ENCODE measurements at regions not wholly inside any gene's neighbourhood (a gene's known extent, or its start where the extent isn't known, plus 50 kb on each side); places are given as distances from the start of the nearest gene placed in this dataset.
"Not testable (repeated sequence)": the region's sequence is repeated elsewhere in the genome, so short reads cannot be mapped to it uniquely, and the experiment has no call there.

DNA sequence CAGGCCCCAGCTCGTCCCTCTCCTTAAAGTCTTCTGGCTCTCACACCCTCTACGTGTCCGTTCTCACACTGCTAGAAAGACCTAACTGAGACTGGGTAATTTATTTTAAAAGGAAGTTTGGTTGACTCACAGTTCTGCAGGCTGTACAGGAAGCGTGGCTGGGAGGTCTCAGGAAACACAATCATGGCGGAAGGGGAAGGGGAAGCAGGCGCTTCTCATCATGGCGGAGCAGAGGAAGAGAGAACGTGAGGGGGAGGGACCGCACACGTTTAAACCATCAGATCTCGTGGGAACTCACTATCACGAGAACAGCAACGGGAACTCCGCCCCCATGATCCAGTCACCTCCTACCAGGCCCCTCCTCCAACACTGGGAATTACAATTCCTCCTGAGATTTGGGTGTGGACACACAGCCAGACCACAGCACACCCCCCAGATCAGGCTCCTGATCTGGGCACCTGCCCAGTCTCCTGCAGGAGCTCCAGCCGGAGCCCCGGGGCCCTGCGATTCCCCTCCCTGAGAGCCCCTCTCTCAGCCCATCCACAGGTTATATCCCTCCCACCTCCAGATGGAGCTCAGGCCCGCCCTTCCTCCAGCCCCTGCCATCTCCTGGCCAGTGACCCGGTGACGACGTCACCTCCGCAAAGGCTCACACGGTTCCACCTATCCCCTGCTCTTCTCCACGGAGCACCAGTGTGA lies 170.2 kb downstream of the BRD1 start:
- DNase-seq (ENCODE audit: low spot score) (no peak), FAIRE-seq (no peak), ATAC-seq (no peak)
- H3K27me3 ChIP-seq (ENCODE audit: control insufficient read depth in 1 of 2, insufficient read depth in 2 of 2, low read length in 2 of 2), result peaks cover 20 to 75% of the 10 kb centered on the region in 2 experiments
- H3K79me2 ChIP-seq (ENCODE audit: insufficient read depth, low read length), result no peaks in the 10 kb centered on the region
- H3K9me3 ChIP-seq (ENCODE audit: low read length), result no peaks in the 10 kb centered on the region
- TF ChIP-seq NR3C1 (CRISPR knock-in tag; IDR thresholded peaks at IDR 0.05), result no peak
- no peak for TF ChIP-seq WIZ (CRISPR knock-in tag; IDR thresholded peaks at IDR 0.05)
- no peak for TF ChIP-seq PPARG (CRISPR knock-in tag; conservative IDR thresholded peaks at IDR 0.05)
- TF ChIP-seq ZNF567 (CRISPR knock-in tag; IDR thresholded peaks at IDR 0.05; ENCODE audit: borderline replicate concordance), result no peak
- TF ChIP-seq, protein P1, sequence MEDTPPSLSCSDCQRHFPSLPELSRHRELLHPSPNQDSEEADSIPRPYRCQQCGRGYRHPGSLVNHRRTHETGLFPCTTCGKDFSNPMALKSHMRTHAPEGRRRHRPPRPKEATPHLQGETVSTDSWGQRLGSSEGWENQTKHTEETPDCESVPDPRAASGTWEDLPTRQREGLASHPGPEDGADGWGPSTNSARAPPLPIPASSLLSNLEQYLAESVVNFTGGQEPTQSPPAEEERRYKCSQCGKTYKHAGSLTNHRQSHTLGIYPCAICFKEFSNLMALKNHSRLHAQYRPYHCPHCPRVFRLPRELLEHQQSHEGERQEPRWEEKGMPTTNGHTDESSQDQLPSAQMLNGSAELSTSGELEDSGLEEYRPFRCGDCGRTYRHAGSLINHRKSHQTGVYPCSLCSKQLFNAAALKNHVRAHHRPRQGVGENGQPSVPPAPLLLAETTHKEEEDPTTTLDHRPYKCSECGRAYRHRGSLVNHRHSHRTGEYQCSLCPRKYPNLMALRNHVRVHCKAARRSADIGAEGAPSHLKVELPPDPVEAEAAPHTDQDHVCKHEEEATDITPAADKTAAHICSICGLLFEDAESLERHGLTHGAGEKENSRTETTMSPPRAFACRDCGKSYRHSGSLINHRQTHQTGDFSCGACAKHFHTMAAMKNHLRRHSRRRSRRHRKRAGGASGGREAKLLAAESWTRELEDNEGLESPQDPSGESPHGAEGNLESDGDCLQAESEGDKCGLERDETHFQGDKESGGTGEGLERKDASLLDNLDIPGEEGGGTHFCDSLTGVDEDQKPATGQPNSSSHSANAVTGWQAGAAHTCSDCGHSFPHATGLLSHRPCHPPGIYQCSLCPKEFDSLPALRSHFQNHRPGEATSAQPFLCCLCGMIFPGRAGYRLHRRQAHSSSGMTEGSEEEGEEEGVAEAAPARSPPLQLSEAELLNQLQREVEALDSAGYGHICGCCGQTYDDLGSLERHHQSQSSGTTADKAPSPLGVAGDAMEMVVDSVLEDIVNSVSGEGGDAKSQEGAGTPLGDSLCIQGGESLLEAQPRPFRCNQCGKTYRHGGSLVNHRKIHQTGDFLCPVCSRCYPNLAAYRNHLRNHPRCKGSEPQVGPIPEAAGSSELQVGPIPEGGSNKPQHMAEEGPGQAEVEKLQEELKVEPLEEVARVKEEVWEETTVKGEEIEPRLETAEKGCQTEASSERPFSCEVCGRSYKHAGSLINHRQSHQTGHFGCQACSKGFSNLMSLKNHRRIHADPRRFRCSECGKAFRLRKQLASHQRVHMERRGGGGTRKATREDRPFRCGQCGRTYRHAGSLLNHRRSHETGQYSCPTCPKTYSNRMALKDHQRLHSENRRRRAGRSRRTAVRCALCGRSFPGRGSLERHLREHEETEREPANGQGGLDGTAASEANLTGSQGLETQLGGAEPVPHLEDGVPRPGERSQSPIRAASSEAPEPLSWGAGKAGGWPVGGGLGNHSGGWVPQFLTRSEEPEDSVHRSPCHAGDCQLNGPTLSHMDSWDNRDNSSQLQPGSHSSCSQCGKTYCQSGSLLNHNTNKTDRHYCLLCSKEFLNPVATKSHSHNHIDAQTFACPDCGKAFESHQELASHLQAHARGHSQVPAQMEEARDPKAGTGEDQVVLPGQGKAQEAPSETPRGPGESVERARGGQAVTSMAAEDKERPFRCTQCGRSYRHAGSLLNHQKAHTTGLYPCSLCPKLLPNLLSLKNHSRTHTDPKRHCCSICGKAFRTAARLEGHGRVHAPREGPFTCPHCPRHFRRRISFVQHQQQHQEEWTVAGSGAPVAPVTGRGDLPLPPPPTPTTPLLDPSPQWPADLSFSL (CRISPR knock-in tag; IDR thresholded peaks at IDR 0.05), result no peak
- TF ChIP-seq HHEX (CRISPR knock-in tag; IDR thresholded peaks at IDR 0.05), result no peak
- TF ChIP-seq NFRKB (IDR thresholded peaks at IDR 0.05), result no peak
- WGBS (ENCODE audit: low lambda C conversion rate), result 30% methylated on average over 14 of the region's 24 CpGs
- intact Hi-C loops (cut with micrococcal nuclease; ENCODE audit: unreplicated experiment) (no loop called here), in situ Hi-C loops (cut with HindIII; ENCODE audit: extremely low pct_ligation_motif_present, low pct_unique_long_range_greater_than_20kb) (no loop called here)
- no peak overlapping the region for H3K9ac ChIP-seq (ENCODE audit: insufficient read depth, low read depth, low read length)
- no peak overlapping the region for H2AFZ ChIP-seq (ENCODE audit: low read length)
- no peaks in the 10 kb centered on the region for H3K36me3 ChIP-seq (replicated peaks in 1 of 2; ENCODE audit: control insufficient read depth in 1 of 2, insufficient read depth in 2 of 2, low read length in 2 of 2)
- no peak overlapping the region for H3K4me3 ChIP-seq (replicated peaks in 1 of 3; ENCODE audit: insufficient read depth in 1 of 3, low read depth in 2 of 3, low read length in 3 of 3)
- H3K4me1 ChIP-seq (ENCODE audit: insufficient read depth, low read length), result no peaks in the 10 kb centered on the region
- POLR2A ChIA-PET, result no interaction called here
- no TSS peak for BruUV-seq (replicated peaks)
- no peak overlapping the region for H3K4me2 ChIP-seq (ENCODE audit: low read depth, low read length)
- no peak overlapping the region for H3K27ac ChIP-seq (ENCODE audit: extremely low read length, insufficient read depth, low read length)
- CTCF ChIA-PET (ENCODE audit: low intra/inter-chr PET ratio, low total read pairs), result no interaction called here
- H4K20me1 ChIP-seq (ENCODE audit: insufficient read depth, low read length), result no peaks in the 10 kb centered on the region

DNA sequence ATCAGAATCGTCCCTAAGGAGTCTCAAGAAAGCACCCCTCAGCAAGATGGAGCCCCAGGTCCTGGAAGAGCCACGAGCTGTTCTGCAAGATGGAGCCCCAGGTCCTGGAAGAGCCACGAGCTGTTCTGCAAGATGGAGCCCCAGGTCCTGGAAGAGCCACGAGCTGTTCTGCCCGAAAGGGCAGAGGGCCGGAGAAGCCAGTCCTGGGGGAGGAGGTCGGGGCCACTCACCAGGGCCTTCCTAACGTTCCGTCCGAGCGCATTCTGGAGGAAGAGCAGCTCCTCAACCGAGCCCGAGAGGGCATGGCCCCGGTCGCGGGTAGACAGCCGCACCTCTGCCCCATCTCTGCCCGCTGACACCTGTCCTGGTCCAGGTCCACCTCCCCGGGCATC lies 170.8 kb downstream of the BRD1 start:
- H2AFZ ChIP-seq (ENCODE audit: low read length); BruUV-seq (replicated peaks); DNase-seq (ENCODE audit: low spot score); CTCF ChIA-PET (ENCODE audit: low intra/inter-chr PET ratio, low total read pairs); H3K79me2 ChIP-seq (ENCODE audit: insufficient read depth, low read length); H3K9ac ChIP-seq (ENCODE audit: insufficient read depth, low read depth, low read length); H3K36me3 ChIP-seq (replicated peaks in 1 of 2; ENCODE audit: control insufficient read depth in 1 of 2, insufficient read depth in 2 of 2, low read length in 2 of 2); FAIRE-seq; H3K4me1 ChIP-seq (ENCODE audit: insufficient read depth, low read length); in situ Hi-C loops (cut with HindIII; ENCODE audit: extremely low pct_ligation_motif_present, low pct_unique_long_range_greater_than_20kb); ATAC-seq; H3K27ac ChIP-seq (ENCODE audit: extremely low read length, insufficient read depth, low read length); intact Hi-C loops (cut with micrococcal nuclease; ENCODE audit: unreplicated experiment); H3K4me2 ChIP-seq (ENCODE audit: low read depth, low read length); H3K9me3 ChIP-seq (ENCODE audit: low read length); H3K4me3 ChIP-seq (replicated peaks in 1 of 3; ENCODE audit: insufficient read depth in 1 of 3, low read depth in 2 of 3, low read length in 3 of 3); H4K20me1 ChIP-seq (ENCODE audit: insufficient read depth, low read length); POLR2A ChIA-PET: not testable (repeated sequence)
- peaks cover 20 to 71% of the 10 kb centered on the region in 2 experiments; a peak in 4 of 5 replicates for H3K27me3 ChIP-seq (ENCODE audit: control insufficient read depth in 1 of 2, insufficient read depth in 2 of 2, low read length in 2 of 2)
- WGBS (ENCODE audit: low lambda C conversion rate), result 0% methylated on average over 4 of the region's 19 CpGs

Data from HepG2 (cell line).